ENCODE measurements at regions not wholly inside any gene's neighbourhood (a gene's known extent, or its start where the extent isn't known, plus 50 kb on each side); places are given as distances from the start of the nearest gene placed in this dataset.

GRCh38 chr11:70025308-70025707, 52.8 kb upstream of the ANO1 start:
- DNase-seq (ENCODE audit: low spot score), result no peak

DNA sequence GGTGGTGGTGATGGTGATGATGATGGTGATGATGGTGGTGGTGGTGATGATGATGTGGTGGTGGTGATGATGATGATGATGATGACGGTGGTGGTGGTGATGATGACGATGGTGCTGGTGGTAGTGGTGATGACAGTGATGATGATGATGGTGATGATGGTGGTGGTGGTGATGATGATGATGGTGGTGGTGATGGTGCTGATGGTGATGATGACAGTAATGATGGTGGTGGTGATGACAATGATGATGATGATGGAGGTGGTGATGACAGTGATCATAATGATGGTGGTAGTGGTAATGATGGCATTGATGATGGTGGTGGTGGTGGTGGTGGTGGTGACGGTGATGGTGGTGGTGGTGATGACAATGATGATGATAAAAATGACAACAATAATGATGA, 52.1 kb upstream of the ANO1 start:
- no peak for DNase-seq (ENCODE audit: low spot score)

DNA sequence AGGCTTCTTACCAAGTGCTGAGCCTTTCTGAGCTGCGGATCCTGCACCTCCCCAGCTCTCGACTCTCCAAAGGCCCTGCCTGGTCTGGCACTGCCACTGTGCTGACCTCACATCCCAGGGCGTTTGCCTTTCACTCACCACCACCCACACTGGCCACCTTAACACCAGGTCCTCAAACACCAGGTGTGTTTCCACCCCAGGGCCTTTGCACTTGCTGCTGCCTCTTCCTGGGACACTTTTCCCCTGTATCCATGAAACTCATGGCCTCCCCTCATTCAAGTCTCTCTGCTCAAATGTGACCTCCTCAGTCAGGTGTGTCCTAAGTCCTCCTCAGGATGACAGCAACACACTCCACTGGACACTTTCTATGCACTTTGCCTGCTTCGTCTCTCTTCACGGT, 51.4 kb upstream of the ANO1 start:
- no peak for DNase-seq (ENCODE audit: low spot score)

GRCh38 chr11:70027451-70027850, 50.7 kb upstream of the ANO1 start:
- no peak for DNase-seq (ENCODE audit: low spot score)

GRCh38 chr11:70028147-70028855, 49.8 kb upstream of the ANO1 start:
- DNase-seq (ENCODE audit: low spot score), result no peak

All from HT-29 (cell line).